NCI-H146 (cell line): ENCODE measurements at regions not wholly inside any gene's neighbourhood (a gene's known extent, or its start where the extent isn't known, plus 50 kb on each side); places are given as distances from the start of the nearest gene placed in this dataset.

Experiments
- DNase-seq: peaks from one replicate; lab custom pipeline; 2025; lab: John Stamatoyannopoulos, UW

GRCh38 chr4:119932277-119932676 lies 134.4 kb downstream of the MAD2L1 start:
- no peak for DNase-seq

GRCh38 chr4:119930546-119930945 lies 136.1 kb downstream of the MAD2L1 start:
- DNase-seq = no peak

- DNase-seq = no peak
These were observed 144.8 kb downstream of the MAD2L1 start for GRCh38 chr4:119921830-119922229.

GRCh38 chr4:119906277-119906676 lies 160.4 kb downstream of the MAD2L1 start:
- no peak for DNase-seq

GRCh38 chr4:119898211-119898610 lies 168.4 kb downstream of the MAD2L1 start:
- no peak for DNase-seq

GRCh38 chr4:119897260-119897659 lies 169.4 kb downstream of the MAD2L1 start:
- peak; percentile 62 for DNase-seq

- no peak for DNase-seq
These were observed 171.9 kb downstream of the MAD2L1 start for GRCh38 chr4:119894650-119895208.

GRCh38 chr4:119873794-119874325 lies 192.8 kb downstream of the MAD2L1 start:
- no peak for DNase-seq

- DNase-seq = no peak
These were observed 193.5 kb downstream of the MAD2L1 start for GRCh38 chr4:119873132-119873531.

GRCh38 chr4:119872371-119873016 lies 194.2 kb downstream of the MAD2L1 start:
- DNase-seq = peak; percentile 21

GRCh38 chr4:119870856-119871255 lies 195.8 kb downstream of the MAD2L1 start:
- no peak for DNase-seq

- no peak for DNase-seq
These were observed 200.9 kb downstream of the MAD2L1 start for GRCh38 chr4:119865789-119866188.

- DNase-seq = no peak
These were observed 201.3 kb downstream of the MAD2L1 start for GRCh38 chr4:119865389-119865788.

- DNase-seq = no peak
These were observed 204.9 kb downstream of the MAD2L1 start for GRCh38 chr4:119861731-119862130.

GRCh38 chr4:119858176-119858575 lies 208.5 kb downstream of the MAD2L1 start:
- DNase-seq = no peak

- DNase-seq = no peak
These were observed 212.3 kb downstream of the MAD2L1 start for GRCh38 chr4:119854364-119854763.

- no peak for DNase-seq
These were observed 215.0 kb downstream of the MAD2L1 start for GRCh38 chr4:119851649-119852048.

- DNase-seq = no peak
These were observed 212.8 kb upstream of the PDE5A start for GRCh38 chr4:119841361-119841760.

- DNase-seq = no peak
These were observed 207.0 kb upstream of the PDE5A start for GRCh38 chr4:119835613-119835910.

GRCh38 chr4:119834906-119835612 lies 206.5 kb upstream of the PDE5A start:
- no peak for DNase-seq

- no peak for DNase-seq
These were observed 205.0 kb upstream of the PDE5A start for GRCh38 chr4:119833611-119834010.

- DNase-seq = no peak
These were observed 204.2 kb upstream of the PDE5A start for GRCh38 chr4:119832776-119833175.

GRCh38 chr4:119829326-119829725 lies 200.7 kb upstream of the PDE5A start:
- no peak for DNase-seq
